SK-N-SH (cell line): ENCODE measurements at regions not wholly inside any gene's neighbourhood (a gene's known extent, or its start where the extent isn't known, plus 50 kb on each side); places are given as distances from the start of the nearest gene placed in this dataset.

Experiments
- CTCF ChIA-PET: fragments of 300-600, 350-600 bp; formaldehyde crosslinking; extraction: SDS; loops from one replicate; lab custom pipeline; 2021; lab: Yijun Ruan, JAX
- POLR2A ChIA-PET: fragments of 350-600 bp; sonication (Branson Sonifier 250); formaldehyde crosslinking; extraction: SDS; loops from one replicate; lab custom pipeline; 2020; ENCODE audit warnings: antibody characterized with exemption, inconsistent platforms; lab: Yijun Ruan, JAX
- DNase-seq: peaks from one replicate; pipeline ENCODE4 v3.0.0; 2012
- H2AFZ ChIP-seq: fragments of 200-600 bp; sonication (generic); 2 replicates; pipeline ENCODE4 v1.8.1; 2016; ENCODE audit warnings: antibody characterized with exemption, mild to moderate bottlenecking, low read depth
- H3F3A ChIP-seq: fragments of 200-600 bp; sonication (generic); replicated peaks from 2 replicates; pipeline ENCODE3; 2016; ENCODE audit warnings: antibody characterized with exemption, mild to moderate bottlenecking; ENCODE audit not compliant: insufficient read depth
- H3K27ac ChIP-seq, 2 experiments: fragments of 200-500 bp in 1 of 2; fragments of 200-600 bp in 1 of 2; sonication (Bioruptor generic) in 1 of 2; sonication (generic), shearing (Covaris generic) in 1 of 2; 2 replicates each; pipeline versions ENCODE4 v1.5.1 to v1.6.1; 2014 to 2016; ENCODE audit warnings: low read depth in 2 of 2, inconsistent platforms in 1 of 2, low read length in 1 of 2, mild to moderate bottlenecking in 1 of 2, mixed read lengths in 1 of 2
- H3K27me3 ChIP-seq: fragments of 200-600 bp; sonication (generic), shearing (Covaris generic); 2 replicates; pipeline ENCODE4 v1.6.1; 2016; ENCODE audit warnings: mixed run types; ENCODE audit not compliant: insufficient read depth
- H3K36me3 ChIP-seq, 2 experiments: fragments of 200-500 bp in 1 of 2; fragments of 200-600 bp in 1 of 2; sonication (Bioruptor generic) in 1 of 2; sonication (generic) in 1 of 2; replicated peaks in 1 of 2; 2 replicates each; pipeline versions ENCODE3 to v1.5.1; 2014 to 2016; ENCODE audit warnings: low read length in 1 of 2, mild to moderate bottlenecking in 1 of 2; ENCODE audit not compliant: insufficient read depth in 2 of 2, control insufficient read depth in 1 of 2
- H3K4me1 ChIP-seq, 2 experiments: fragments of 200-500 bp in 1 of 2; fragments of 200-600 bp in 1 of 2; sonication (Bioruptor generic) in 1 of 2; sonication (generic), shearing (Covaris generic) in 1 of 2; 2 replicates each; pipeline versions ENCODE4 v1.5.1 to v1.6.1; 2014 to 2016; ENCODE audit warnings: low read depth in 1 of 2, low read length in 1 of 2, mixed run types in 1 of 2; ENCODE audit not compliant: insufficient read depth in 2 of 2, control insufficient read depth in 1 of 2
- H3K4me2 ChIP-seq: fragments of 200-600 bp; sonication (generic), shearing (Covaris generic); 2 replicates; pipeline ENCODE4 v1.6.1; 2017; ENCODE audit warnings: mixed run types
- H3K4me3 ChIP-seq, 2 experiments: fragments of 200-500 bp in 1 of 2; fragments of 200-600 bp in 1 of 2; sonication (Bioruptor generic) in 1 of 2; sonication (generic), shearing (Covaris generic) in 1 of 2; 2 replicates each; pipeline versions ENCODE4 v1.5.1 to v1.8.1; 2014 to 2016; ENCODE audit warnings: low read depth in 2 of 2, inconsistent platforms in 1 of 2, low read length in 1 of 2, mild to moderate bottlenecking in 1 of 2, mixed read lengths in 1 of 2, moderate library complexity in 1 of 2
- H3K79me2 ChIP-seq: fragments of 200-600 bp; sonication (generic); 2 replicates; pipeline ENCODE4 v1.8.1; 2017; ENCODE audit warnings: mild to moderate bottlenecking; ENCODE audit not compliant: insufficient read depth
- H3K9ac ChIP-seq: fragments of 200-600 bp; sonication (generic); 2 replicates; pipeline ENCODE4 v1.6.1; 2017; ENCODE audit warnings: mixed run types
- H3K9me2 ChIP-seq: fragments of 200-600 bp; sonication (generic); 2 replicates; pipeline ENCODE4 v1.6.1; 2017; ENCODE audit warnings: mixed run types
- H3K9me3 ChIP-seq: fragments of 200-600 bp; sonication (generic); 2 replicates; pipeline ENCODE4 v1.6.1; 2017; ENCODE audit warnings: mixed run types, mild to moderate bottlenecking, moderate library complexity
- H4K20me1 ChIP-seq: fragments of 200-600 bp; sonication (generic); 2 replicates; pipeline ENCODE4 v1.6.1; 2017; ENCODE audit warnings: mild to moderate bottlenecking, mixed run types; ENCODE audit not compliant: insufficient read depth
- ELF1 ChIP-seq: IDR thresholded peaks from 2 replicates; pipeline ENCODE4 v1.4.0; 2012
- EP300 ChIP-seq, 2 experiments: IDR thresholded peaks; 2 replicates each; pipeline versions ENCODE4 v1.4.0 to v1.6.1; 2012; ENCODE audit warnings: borderline replicate concordance in 1 of 2, low read depth in 1 of 2, low read length in 1 of 2
- EZH2phosphoT487 ChIP-seq: fragments of 200-600 bp; sonication (generic); IDR thresholded peaks from 2 replicates; pipeline ENCODE4 v1.6.1; 2017; ENCODE audit warnings: low read depth, mixed run types, mild to moderate bottlenecking, antibody characterized with exemption, moderate library complexity, borderline replicate concordance
- FOSL2 ChIP-seq: IDR thresholded peaks from 2 replicates; pipeline ENCODE4 v1.4.0; 2012; ENCODE audit warnings: low read depth, mild to moderate bottlenecking, moderate library complexity, borderline replicate concordance
- FOXJ3 ChIP-seq: sonication (generic); formaldehyde crosslinking; IDR thresholded peaks from 2 replicates; pipeline ENCODE4 v1.5.1; 2020; ENCODE audit warnings: mild to moderate bottlenecking, missing genetic modification reagents
- GABPA ChIP-seq: IDR thresholded peaks from 2 replicates; pipeline ENCODE4 v1.4.0; 2012; ENCODE audit warnings: low read depth, mild to moderate bottlenecking
- JUND ChIP-seq: IDR thresholded peaks from 2 replicates; pipeline ENCODE4 v1.4.0; 2012
- MAX ChIP-seq: IDR thresholded peaks from 2 replicates; pipeline ENCODE4 v1.4.0; 2012; ENCODE audit warnings: low read depth
- MEF2A ChIP-seq: IDR thresholded peaks from 2 replicates; pipeline ENCODE4 v1.4.0; 2012; ENCODE audit warnings: low read depth, borderline replicate concordance
- NFIC ChIP-seq: IDR thresholded peaks from 2 replicates; pipeline ENCODE4 v1.4.0; 2012; ENCODE audit warnings: borderline replicate concordance
- POLR2AphosphoS5 ChIP-seq: IDR thresholded peaks from 2 replicates; pipeline ENCODE4 v1.6.1; 2012; ENCODE audit warnings: low read depth, low read length
- RAD21 ChIP-seq: IDR thresholded peaks from 2 replicates; pipeline ENCODE4 v1.6.1; 2012; ENCODE audit warnings: mild to moderate bottlenecking, low read length
- RCOR1 ChIP-seq: fragments of 150-350 bp; IDR thresholded peaks from 2 replicates; pipeline ENCODE4 v1.6.1; 2017; ENCODE audit warnings: antibody characterized with exemption, low read length
- REST ChIP-seq: IDR thresholded peaks from 2 replicates; pipeline ENCODE4 v1.6.1; 2012; ENCODE audit warnings: mild to moderate bottlenecking, low read depth, low read length, moderate library complexity
- RFX5 ChIP-seq: IDR thresholded peaks from 2 replicates; pipeline ENCODE4 v1.6.1; 2012; ENCODE audit warnings: mild to moderate bottlenecking, improper control_type of control experiment, low read length
- SIN3A ChIP-seq: IDR thresholded peaks from 2 replicates; pipeline ENCODE4 v1.6.1; 2012; ENCODE audit warnings: low read depth, mild to moderate bottlenecking, low read length, moderate library complexity, borderline replicate concordance
- TAF1 ChIP-seq: IDR thresholded peaks from 2 replicates; pipeline ENCODE4 v1.6.1; 2012; ENCODE audit warnings: low read depth, mild to moderate bottlenecking, low read length, moderate library complexity, borderline replicate concordance
- WGBS: methylation state at CpG from one replicate; pipeline ENCODE4 v1.1.6; 2017; ENCODE audit warnings: low lambda C conversion rate; 5-methylcytosine and 5-hydroxymethylcytosine counted together
- TF ChIP-seq, protein P1 (sequence below): IDR thresholded peaks from 2 replicates; pipeline ENCODE4 v1.4.0; 2012; ENCODE audit warnings: low read depth, borderline replicate concordance
- TF ChIP-seq, protein P2 (sequence below): fragments of 150-350 bp; IDR thresholded peaks from 2 replicates; pipeline ENCODE4 v1.6.1; 2017; ENCODE audit warnings: antibody characterized with exemption, low read length, low read depth, borderline replicate concordance

DNA sequence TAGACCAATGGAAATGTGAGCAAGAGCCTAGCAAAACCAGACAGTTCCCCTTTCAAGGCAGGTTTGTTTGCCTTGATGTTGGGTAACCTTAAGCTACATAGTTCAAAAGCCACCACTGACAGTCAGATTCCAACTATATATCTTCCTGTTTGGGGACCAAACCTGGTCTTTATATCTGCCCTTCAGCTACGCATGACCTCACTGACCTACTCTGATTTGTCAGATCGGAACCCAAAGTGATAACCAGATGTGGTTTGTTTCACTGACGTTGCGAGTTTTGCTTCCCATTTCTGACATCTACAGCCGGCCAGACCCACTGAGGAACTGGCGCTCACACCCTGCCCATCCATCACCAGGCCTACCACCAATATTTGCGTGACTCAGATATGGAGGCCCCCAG, 361.1 kb upstream of the CHRM3 start:
- CTCF ChIA-PET: no interaction called here
- Histone ChIP-seq H3K4me1 (no peaks in the 10 kb centered on the region; a peak in 1 of 4 replicates), H3K9me3 (no peaks in the 10 kb centered on the region), H3K9ac (no peak overlapping the region), H3K27ac (no peak overlapping the region), H3K4me3 (no peak overlapping the region), H3K79me2 (no peaks in the 10 kb centered on the region), H3K4me2 (no peak overlapping the region), H4K20me1 (no peaks in the 10 kb centered on the region), H3K36me3 (no peaks in the 10 kb centered on the region), H2AFZ (no peak overlapping the region), H3K9me2 (no peaks in the 10 kb centered on the region)
- WGBS: 83% methylated on average over 7 of the region's 7 CpGs
- no peak for DNase-seq
- no peak for TF ChIP-seq EP300 (IDR thresholded peaks at IDR 0.05; ENCODE audit: borderline replicate concordance in 1 of 2, low read depth in 1 of 2, low read length in 1 of 2)
- no peak for TF ChIP-seq ELF1
- TF ChIP-seq FOXJ3 (CRISPR knock-in tag): no peak
- no peak for TF ChIP-seq NFIC
- TF ChIP-seq POLR2AphosphoS5: no peak
- TF ChIP-seq, all 33 proteins: peak for 0
- POLR2A ChIA-PET: no interaction called here
- Histone ChIP-seq H3F3A (no peaks in the 10 kb centered on the region), H3K27me3 (no peaks in the 10 kb centered on the region)

DNA sequence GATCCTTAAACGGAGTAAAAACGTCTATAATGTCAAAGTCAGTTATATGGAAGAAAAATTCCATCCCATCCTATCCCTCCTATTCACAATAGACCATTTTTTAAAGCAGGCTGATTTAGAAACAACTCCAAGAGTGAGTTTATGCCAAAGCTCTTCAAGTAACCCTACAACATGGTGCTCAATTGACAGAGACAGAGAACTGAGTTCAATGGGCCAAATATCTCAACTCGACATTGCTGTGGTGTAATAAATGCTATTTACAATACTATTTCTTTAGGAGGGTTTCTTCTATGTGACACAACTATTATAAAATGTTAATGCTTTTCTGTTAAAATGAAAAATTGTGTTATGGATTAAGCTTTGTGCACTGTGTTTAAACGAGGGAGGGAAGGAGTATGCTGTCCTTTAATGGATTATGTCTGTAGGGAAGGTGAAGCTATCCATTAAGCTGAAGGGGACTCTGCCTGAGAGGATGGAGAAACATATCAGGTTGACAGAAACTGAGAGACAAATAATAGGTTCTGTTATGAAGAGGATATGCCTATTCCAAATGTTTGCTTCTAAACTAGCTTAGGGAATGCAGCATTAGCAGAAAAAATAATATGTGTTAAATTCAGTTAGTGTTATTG, 362.5 kb upstream of the CHRM3 start:
- Histone ChIP-seq H3K27me3 (no peaks in the 10 kb centered on the region), H3K9me2 (no peaks in the 10 kb centered on the region), H3K4me3 (no peak overlapping the region), H3K4me2 (no peak overlapping the region), H3K9me3 (no peaks in the 10 kb centered on the region), H3K27ac (no peak overlapping the region), H3K4me1 (no peaks in the 10 kb centered on the region; a peak in 1 of 4 replicates), H3K79me2 (no peaks in the 10 kb centered on the region), H2AFZ (no peak overlapping the region), H3K9ac (no peak overlapping the region), H4K20me1 (no peaks in the 10 kb centered on the region), H3K36me3 (no peaks in the 10 kb centered on the region), H3F3A (no peaks in the 10 kb centered on the region)
- no peak for DNase-seq
- WGBS: 20% methylated on average over 4 of the region's 4 CpGs
- ChIA-PET POLR2A (no interaction called here), CTCF (interaction anchor here (1.4 kb wide), 1 partner anchor 13 kb away, joined by 3 read pairs; no protein-coding TSS in a partner anchor)
- no peak for TF ChIP-seq JUND
- no peak for TF ChIP-seq GABPA
- TF ChIP-seq EZH2phosphoT487: no peak
- no peak for TF ChIP-seq RFX5
- no peak for TF ChIP-seq TAF1
- no peak for TF ChIP-seq EP300 (IDR thresholded peaks at IDR 0.05; ENCODE audit: borderline replicate concordance in 1 of 2, low read depth in 1 of 2, low read length in 1 of 2)
- no peak for TF ChIP-seq MEF2A
- no peak for TF ChIP-seq FOXJ3 (CRISPR knock-in tag)
- no peak for TF ChIP-seq REST
- TF ChIP-seq, protein P1, sequence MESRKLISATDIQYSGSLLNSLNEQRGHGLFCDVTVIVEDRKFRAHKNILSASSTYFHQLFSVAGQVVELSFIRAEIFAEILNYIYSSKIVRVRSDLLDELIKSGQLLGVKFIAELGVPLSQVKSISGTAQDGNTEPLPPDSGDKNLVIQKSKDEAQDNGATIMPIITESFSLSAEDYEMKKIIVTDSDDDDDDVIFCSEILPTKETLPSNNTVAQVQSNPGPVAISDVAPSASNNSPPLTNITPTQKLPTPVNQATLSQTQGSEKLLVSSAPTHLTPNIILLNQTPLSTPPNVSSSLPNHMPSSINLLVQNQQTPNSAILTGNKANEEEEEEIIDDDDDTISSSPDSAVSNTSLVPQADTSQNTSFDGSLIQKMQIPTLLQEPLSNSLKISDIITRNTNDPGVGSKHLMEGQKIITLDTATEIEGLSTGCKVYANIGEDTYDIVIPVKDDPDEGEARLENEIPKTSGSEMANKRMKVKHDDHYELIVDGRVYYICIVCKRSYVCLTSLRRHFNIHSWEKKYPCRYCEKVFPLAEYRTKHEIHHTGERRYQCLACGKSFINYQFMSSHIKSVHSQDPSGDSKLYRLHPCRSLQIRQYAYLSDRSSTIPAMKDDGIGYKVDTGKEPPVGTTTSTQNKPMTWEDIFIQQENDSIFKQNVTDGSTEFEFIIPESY: no peak
- no peak for TF ChIP-seq MAX
- no peak for TF ChIP-seq FOSL2
- no peak for TF ChIP-seq RCOR1
- TF ChIP-seq, protein P2, sequence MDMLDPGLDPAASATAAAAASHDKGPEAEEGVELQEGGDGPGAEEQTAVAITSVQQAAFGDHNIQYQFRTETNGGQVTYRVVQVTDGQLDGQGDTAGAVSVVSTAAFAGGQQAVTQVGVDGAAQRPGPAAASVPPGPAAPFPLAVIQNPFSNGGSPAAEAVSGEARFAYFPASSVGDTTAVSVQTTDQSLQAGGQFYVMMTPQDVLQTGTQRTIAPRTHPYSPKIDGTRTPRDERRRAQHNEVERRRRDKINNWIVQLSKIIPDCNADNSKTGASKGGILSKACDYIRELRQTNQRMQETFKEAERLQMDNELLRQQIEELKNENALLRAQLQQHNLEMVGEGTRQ: no peak
- no peak for TF ChIP-seq SIN3A
- no peak for TF ChIP-seq RAD21
